ENCODE measurements at regions not wholly inside any gene's neighbourhood (a gene's known extent, or its start where the extent isn't known, plus 50 kb on each side); places are given as distances from the start of the nearest gene placed in this dataset.

GRCh38 chr18:5787936-5788335, 107.4 kb downstream of the TMEM200C start:
- peaks cover 15% of the 10 kb centered on the region for H3K9me3 Mint-ChIP-seq
- no peak overlapping the region for H3K4me3 Mint-ChIP-seq
- no peaks in the 10 kb centered on the region for H3K36me3 Mint-ChIP-seq (ENCODE audit: low read depth)
- no peaks in the 10 kb centered on the region for H3K4me1 Mint-ChIP-seq
- no peak for DNase-seq (ENCODE audit: low read depth, low spot score)
- no peak for TF ChIP-seq CTCF (conservative IDR thresholded peaks at IDR 0.05)
- no peak overlapping the region for H3K27ac Mint-ChIP-seq (ENCODE audit: unreplicated experiment)
- no peaks in the 10 kb centered on the region for H3K27me3 Mint-ChIP-seq (ENCODE audit: low read depth)

GRCh38 chr18:5779922-5780321, 115.4 kb downstream of the TMEM200C start:
- H3K9me3 Mint-ChIP-seq: peaks cover 8% of the 10 kb centered on the region

GRCh38 chr18:5772306-5773105, 122.8 kb downstream of the TMEM200C start:
- Mint-ChIP-seq H3K36me3 (ENCODE audit: low read depth) (no peaks in the 10 kb centered on the region), H3K27me3 (ENCODE audit: low read depth) (peaks cover 30% of the 10 kb centered on the region), H3K27ac (ENCODE audit: unreplicated experiment) (no peak overlapping the region), H3K4me3 (no peak overlapping the region), H3K4me1 (no peaks in the 10 kb centered on the region), H3K9me3 (no peaks in the 10 kb centered on the region)
- no peak for TF ChIP-seq CTCF (conservative IDR thresholded peaks at IDR 0.05)
- no peak for DNase-seq (ENCODE audit: low read depth, low spot score)

More at GRCh38 chr18:5779922-5780321, 115.4 kb downstream of the TMEM200C start:
- Mint-ChIP-seq H3K4me3 (no peak overlapping the region), H3K27me3 (ENCODE audit: low read depth) (peaks cover 14% of the 10 kb centered on the region), H3K27ac (ENCODE audit: unreplicated experiment) (no peak overlapping the region), H3K36me3 (ENCODE audit: low read depth) (no peaks in the 10 kb centered on the region), H3K4me1 (no peaks in the 10 kb centered on the region)
- no peak for DNase-seq (ENCODE audit: low read depth, low spot score)
- TF ChIP-seq CTCF (conservative IDR thresholded peaks at IDR 0.05): no peak

- Mint-ChIP-seq H3K27ac (ENCODE audit: unreplicated experiment) (no peak overlapping the region), H3K9me3 (no peaks in the 10 kb centered on the region), H3K4me3 (no peak overlapping the region), H3K36me3 (ENCODE audit: low read depth) (no peaks in the 10 kb centered on the region), H3K27me3 (ENCODE audit: low read depth) (peaks cover 34% of the 10 kb centered on the region), H3K4me1 (no peaks in the 10 kb centered on the region)
- no peak for TF ChIP-seq CTCF (conservative IDR thresholded peaks at IDR 0.05)
- DNase-seq (ENCODE audit: low read depth, low spot score): no peak
Observed at GRCh38 chr18:5771343-5771742, 124.0 kb downstream of the TMEM200C start.

GRCh38 chr18:5770176-5770575, 125.1 kb downstream of the TMEM200C start:
- no peak for DNase-seq (ENCODE audit: low read depth, low spot score)
- H3K4me1 Mint-ChIP-seq: no peaks in the 10 kb centered on the region
- H3K4me3 Mint-ChIP-seq: no peak overlapping the region
- H3K36me3 Mint-ChIP-seq (ENCODE audit: low read depth): no peaks in the 10 kb centered on the region
- TF ChIP-seq CTCF (conservative IDR thresholded peaks at IDR 0.05): no peak
- H3K27me3 Mint-ChIP-seq (ENCODE audit: low read depth): peaks cover 34% of the 10 kb centered on the region
- H3K27ac Mint-ChIP-seq (ENCODE audit: unreplicated experiment): no peak overlapping the region
- no peaks in the 10 kb centered on the region for H3K9me3 Mint-ChIP-seq
